GM19452 (cell line): ENCODE measurements at regions not wholly inside any gene's neighbourhood (a gene's known extent, or its start where the extent isn't known, plus 50 kb on each side); places are given as distances from the start of the nearest gene placed in this dataset.

Source experiments
- ATAC-seq: cut with Tn5 transposase; IDR thresholded peaks from one replicate; pipeline ENCODE4 v1.9.1; 2021; ENCODE audit not compliant: unreplicated experiment

DNA sequence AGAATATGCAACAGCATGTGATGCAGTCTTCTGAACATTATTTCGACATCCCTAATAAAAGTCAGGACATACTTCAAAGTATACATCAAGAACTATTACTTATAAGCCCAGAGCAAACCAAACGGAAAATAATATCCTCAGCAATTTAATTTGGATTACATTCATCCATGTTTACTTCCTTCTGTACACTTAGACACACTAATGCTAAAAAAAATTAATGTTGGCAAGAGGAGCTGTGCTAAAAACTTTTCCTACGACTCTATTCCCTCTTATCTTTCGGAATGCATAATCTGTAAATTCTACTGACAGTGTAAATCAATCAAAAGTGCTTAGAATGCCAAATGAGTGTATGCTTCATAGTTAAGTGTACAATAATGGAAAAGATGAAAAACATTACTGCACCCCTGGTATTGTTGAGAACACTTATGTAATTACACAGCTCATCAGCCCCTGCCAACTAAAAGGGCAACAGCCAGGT is 301.2 kb upstream of the HSF2 start:
- ATAC-seq: no peak

DNA sequence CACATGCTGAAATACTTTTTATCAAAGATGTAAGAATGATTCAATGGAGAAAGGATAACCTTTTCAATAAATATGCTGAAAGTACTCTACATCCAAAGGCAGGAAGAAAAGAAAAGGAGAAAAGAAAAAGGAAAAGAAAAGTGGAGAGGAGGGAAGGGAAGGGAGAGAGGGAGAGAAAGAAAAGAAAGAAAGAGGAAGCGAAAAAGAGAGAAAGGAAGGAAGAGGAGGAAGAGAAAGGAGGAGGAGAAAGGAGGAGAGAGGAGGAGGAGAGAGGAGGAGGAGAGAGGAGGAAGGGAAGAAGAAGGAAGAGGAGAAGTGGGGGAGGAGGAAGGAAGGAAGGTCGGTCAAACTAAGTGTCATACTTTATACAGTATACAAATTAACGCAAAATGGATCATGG is 297.4 kb upstream of the HSF2 start:
- ATAC-seq: no peak

GRCh38 chr6:122107256-122107852 is 292.1 kb upstream of the HSF2 start:
- no peak for ATAC-seq

- ATAC-seq: no peak
Observed at GRCh38 chr6:122109075-122109474, 290.4 kb upstream of the HSF2 start.

DNA sequence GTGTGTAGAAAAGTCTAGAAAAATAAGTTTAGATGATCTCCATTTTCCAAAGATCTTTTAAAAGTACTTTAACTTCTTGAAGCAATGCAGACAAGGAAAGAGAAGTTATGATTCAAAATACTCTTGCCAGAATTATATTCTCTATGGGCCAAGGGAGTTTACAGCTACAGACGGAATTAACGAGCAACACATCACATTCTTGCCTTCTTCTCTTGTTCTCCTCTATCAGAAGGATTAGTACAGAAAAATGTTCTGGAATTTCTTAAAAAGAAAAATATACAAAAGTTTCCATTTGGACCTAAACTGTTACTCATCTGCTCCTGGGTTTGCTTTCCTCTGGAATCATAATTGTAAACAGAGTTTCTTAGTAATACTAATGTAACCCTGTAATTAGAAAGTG is 284.7 kb upstream of the HSF2 start:
- ATAC-seq: no peak

GRCh38 chr6:122116119-122116834 is 283.2 kb upstream of the HSF2 start:
- ATAC-seq: no peak

DNA sequence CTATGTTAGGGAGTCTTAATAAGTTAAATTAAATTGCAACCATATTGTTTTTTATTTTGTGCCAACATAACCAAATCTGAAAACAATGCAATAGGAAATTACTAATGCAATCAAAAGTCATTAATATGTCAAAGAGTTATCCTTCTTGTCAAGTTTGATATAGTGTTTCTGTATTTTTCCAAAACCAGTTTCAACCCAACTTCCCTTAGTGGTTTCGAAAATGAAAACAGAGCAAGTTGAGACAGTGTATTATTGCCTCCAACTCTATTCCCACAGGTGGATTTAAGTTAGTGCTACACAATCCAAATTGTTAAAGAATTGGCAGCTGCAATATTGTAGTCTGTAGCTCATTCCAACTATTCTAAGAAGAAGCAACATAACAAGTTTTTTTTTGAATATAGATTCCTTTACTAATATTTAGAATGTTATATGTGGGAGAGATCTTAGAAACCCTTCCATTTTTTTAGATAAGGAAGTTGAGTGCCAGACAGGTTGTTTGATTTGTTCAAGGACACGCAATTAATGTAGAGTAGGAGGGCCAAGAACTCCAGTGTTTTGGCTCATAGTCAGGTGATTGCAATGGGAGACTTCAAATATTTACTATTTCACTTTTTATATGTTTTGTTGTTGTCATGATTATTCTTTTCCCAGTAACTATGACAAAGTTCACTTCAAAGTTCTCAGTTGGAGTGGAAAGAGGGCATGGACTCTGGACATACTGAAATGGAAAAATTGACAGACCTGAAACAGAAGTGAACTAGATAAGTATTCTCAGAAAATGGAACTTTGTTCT is 282.4 kb upstream of the HSF2 start:
- no peak for ATAC-seq

DNA sequence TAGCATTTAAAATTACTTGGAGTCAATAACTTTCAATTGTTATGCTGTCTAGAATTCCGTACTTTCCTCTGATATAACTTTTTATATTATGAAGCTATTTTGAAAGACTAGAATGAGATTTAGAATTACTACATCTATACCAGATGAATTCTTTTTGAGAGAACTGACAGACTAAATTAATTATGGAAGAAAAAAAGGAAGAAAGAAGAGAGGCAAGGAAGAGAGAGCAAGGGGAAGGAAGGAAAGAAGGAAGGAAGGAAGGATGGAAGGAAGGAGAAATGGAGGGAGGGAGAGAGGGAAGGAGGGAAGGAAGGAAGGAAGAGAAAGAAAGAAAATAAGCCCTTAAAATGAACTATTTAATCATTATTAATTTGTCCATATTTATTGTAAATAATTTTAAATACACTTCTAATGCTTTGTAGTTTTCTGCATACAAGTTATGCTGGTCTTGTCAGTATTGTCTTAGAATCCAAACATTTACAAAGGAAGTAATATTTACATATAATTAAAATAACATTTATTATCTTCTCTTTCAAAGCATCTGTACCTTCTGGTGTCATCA is 280.4 kb upstream of the HSF2 start:
- no peak for ATAC-seq

- no peak for ATAC-seq
Observed at GRCh38 chr6:122122202-122122601, 277.2 kb upstream of the HSF2 start.

DNA sequence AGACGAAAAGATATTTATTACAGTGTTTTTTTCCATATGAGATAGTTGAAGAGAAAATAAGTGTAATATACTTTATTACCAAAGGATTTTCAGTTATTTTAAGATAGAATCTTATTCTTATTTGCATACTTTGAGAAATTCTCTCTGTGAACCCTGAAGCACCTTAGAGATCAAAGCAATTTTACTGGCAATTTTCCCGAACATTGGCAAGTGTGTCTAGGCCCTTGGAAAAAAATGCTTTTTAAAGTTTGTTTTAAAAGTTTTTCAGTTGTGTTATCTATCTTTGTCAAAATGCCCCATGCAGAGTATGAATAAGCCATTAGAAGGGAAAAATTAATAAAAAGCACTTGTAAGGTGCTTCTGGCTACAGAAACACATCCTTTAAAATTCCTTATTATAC is 276.8 kb upstream of the HSF2 start:
- ATAC-seq: no peak

GRCh38 chr6:122124908-122125307 is 274.5 kb upstream of the HSF2 start:
- ATAC-seq: no peak

DNA sequence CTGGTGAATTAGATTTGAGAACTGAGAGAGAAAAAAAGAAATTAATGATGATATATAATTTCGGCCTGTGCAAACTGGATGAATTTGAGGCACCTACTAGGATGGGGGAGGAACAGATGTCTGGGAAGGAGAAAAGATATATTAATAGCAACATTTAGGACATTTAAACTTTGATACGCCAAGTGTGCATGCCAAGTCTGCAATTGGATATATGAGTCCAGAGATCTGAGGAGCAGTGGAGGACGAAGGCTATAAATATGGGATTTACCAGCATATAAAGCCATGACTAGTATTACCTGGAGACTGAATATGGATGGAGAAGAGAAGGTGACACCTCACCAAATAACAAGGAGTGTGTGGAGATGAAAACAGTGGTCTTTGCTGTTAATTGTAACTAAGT is 272.6 kb upstream of the HSF2 start:
- ATAC-seq: no peak

DNA sequence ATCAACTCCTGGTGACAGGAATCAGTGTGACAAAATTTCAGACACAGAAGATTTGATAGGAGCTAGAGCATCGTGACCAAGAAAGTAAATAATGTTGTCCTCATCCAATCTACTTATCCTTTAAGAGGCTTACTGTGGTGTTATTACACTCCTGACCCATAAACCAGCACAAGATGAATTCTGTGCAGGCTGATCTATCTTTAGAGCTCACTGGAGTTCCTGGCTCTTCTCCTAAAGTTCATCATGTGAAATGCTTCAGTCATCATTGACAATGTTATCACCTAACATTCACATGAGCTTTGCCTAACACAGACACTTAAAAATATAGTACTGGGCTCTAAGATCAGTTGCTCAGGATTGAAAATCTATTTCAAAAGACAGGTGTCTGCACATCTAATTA is 271.0 kb upstream of the HSF2 start:
- ATAC-seq: no peak

GRCh38 chr6:122129313-122130025 is 270.0 kb upstream of the HSF2 start:
- ATAC-seq: no peak

DNA sequence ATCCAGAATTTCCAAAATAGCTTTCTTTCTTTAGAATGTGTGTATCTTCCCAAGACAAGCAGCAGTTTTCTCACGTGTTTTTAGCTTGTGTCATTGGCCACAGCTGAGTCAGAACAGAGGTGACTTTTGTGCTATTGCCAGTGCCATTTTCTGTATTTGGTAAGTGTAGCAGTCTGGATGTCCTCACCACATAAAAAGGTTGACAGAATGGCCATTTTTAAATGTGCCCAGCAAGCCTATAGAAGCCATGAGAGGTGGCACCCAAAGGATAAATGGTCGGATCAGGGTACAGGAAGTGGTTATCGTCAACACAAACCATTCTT is 269.5 kb upstream of the HSF2 start:
- ATAC-seq: no peak

- ATAC-seq: no peak
Observed at GRCh38 chr6:122130518-122130917, 268.9 kb upstream of the HSF2 start.

- no peak for ATAC-seq
Observed at GRCh38 chr6:122136386-122136785, 263.1 kb upstream of the HSF2 start.

DNA sequence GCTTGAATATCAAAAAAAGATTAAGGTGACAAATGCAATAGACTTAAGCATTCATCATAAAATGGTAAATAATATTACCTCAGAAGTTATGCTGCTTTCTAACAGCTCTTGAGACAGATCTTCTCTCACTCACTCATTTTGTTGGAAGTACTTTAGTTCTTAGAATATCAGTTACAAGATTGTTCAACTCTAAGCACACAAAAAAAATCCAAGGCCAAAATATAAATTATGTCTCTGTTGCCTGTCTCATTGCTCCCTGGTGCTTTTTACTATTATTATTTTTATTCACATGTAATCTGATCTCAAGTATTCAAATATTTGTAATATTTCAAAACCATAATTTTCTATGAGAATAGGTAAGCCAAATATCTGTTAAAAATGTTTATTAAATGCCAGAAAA is 259.4 kb upstream of the HSF2 start:
- no peak for ATAC-seq

- no peak for ATAC-seq
Observed at GRCh38 chr6:122141246-122141645, 258.2 kb upstream of the HSF2 start.

DNA sequence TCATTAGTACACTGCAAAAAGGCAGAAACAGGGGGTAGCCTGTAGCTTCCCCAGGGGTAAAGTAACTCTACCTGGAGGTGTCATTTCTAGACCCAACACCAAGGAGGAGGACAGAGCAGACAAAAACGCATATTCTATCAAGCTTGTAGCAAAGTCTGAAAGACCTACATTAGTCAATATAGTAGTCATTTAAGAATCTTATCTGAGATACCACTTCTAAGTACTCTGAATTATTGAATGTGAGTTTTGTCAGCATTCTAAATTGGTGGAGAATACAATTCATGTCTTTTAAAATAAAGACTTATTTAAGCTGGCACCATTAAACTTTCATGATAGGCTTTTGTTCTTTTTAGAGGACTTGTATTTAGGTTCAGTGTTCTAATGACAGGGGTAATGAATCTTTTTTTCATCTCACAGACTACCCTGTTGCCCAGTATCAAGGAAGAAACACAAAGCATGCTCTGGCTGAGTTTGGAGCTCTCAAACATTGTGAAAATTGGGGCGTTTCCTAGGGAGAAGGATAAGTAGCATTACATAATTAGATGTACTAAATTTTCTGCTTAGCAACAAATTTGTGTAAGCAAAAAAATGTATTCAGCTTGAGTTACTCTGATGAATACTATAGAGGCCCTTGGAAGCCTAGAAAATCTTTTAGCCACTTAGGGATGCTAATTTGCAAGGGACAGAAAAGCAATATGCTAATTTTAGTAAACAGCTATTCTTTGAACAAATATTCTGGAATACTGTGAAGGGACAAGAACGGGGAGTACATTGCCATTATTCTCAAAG is 255.4 kb upstream of the HSF2 start:
- ATAC-seq: no peak

GRCh38 chr6:122145246-122145645 is 254.2 kb upstream of the HSF2 start:
- ATAC-seq: no peak
